OCI-LY1 (cell line): ENCODE measurements at regions not wholly inside any gene's neighbourhood (a gene's known extent, or its start where the extent isn't known, plus 50 kb on each side); places are given as distances from the start of the nearest gene placed in this dataset.

Experiments
- H2AFZ ChIP-seq: fragments of 200-600 bp; sonication (generic), shearing (Covaris generic); 2 replicates; pipeline ENCODE4 v1.6.0; 2014; ENCODE audit warnings: antibody characterized with exemption, mild to moderate bottlenecking, low read length
- H3F3A ChIP-seq: fragments of 200-600 bp; sonication (generic), shearing (Covaris generic); 2 replicates; pipeline ENCODE4 v1.6.0; 2014; ENCODE audit warnings: mild to moderate bottlenecking, antibody characterized with exemption, low read length, moderate library complexity; ENCODE audit not compliant: insufficient read depth
- H3K27ac ChIP-seq: fragments of 200-600 bp; sonication (generic); 2 replicates; pipeline ENCODE4 v1.5.1; 2014; ENCODE audit warnings: low read length, mixed run types, mild to moderate bottlenecking, low read depth; ENCODE audit not compliant: poor library complexity, severe bottlenecking
- H3K27me3 ChIP-seq: fragments of 200-600 bp; sonication (generic); 2 replicates; pipeline ENCODE4 v1.6.0; 2014; ENCODE audit warnings: antibody characterized with exemption, mild to moderate bottlenecking, low read length, moderate library complexity; ENCODE audit not compliant: insufficient read depth
- H3K36me3 ChIP-seq: fragments of 200-600 bp; sonication (generic); 2 replicates; pipeline ENCODE4 v1.6.1; 2014; ENCODE audit warnings: mild to moderate bottlenecking, antibody characterized with exemption, low read length, moderate library complexity, mixed read lengths; ENCODE audit not compliant: insufficient read depth
- H3K4me1 ChIP-seq: fragments of 200-600 bp; sonication (generic); 2 replicates; pipeline ENCODE4 v1.5.1; 2014; ENCODE audit warnings: mild to moderate bottlenecking, low read length, moderate library complexity; ENCODE audit not compliant: insufficient read depth, severe bottlenecking
- H3K4me2 ChIP-seq: fragments of 200-600 bp; sonication (generic), shearing (Covaris generic); 2 replicates; pipeline ENCODE4 v1.6.1; 2014; ENCODE audit warnings: low read length
- H3K4me3 ChIP-seq: fragments of 200-600 bp; sonication (generic); 2 replicates; pipeline ENCODE4 v1.5.1; 2014; ENCODE audit warnings: low read length, low read depth, mild to moderate bottlenecking, mixed read lengths; ENCODE audit not compliant: poor library complexity, severe bottlenecking
- H3K79me2 ChIP-seq: fragments of 200-600 bp; shearing (Covaris generic); 2 replicates; pipeline ENCODE4 v1.6.1; 2016; ENCODE audit warnings: mixed run types, low read length, mixed read lengths; ENCODE audit not compliant: insufficient read depth
- H3K9ac ChIP-seq: fragments of 200-600 bp; sonication (generic), shearing (Covaris generic); 2 replicates; pipeline ENCODE4 v1.6.1; 2014; ENCODE audit warnings: mild to moderate bottlenecking, low read length, mixed read lengths
- H3K9me2 ChIP-seq: fragments of 200-600 bp; sonication (generic), shearing (Covaris generic); 2 replicates; pipeline ENCODE4 v1.6.1; 2014; ENCODE audit warnings: low read depth, mild to moderate bottlenecking, low read length, mixed read lengths
- H3K9me3 ChIP-seq: fragments of 200-600 bp; shearing (Covaris generic); 2 replicates; pipeline ENCODE4 v1.6.1; 2014; ENCODE audit warnings: low read length, mixed read lengths
- H4K20me1 ChIP-seq: fragments of 200-600 bp; sonication (generic), shearing (Covaris generic); 2 replicates; pipeline ENCODE4 v1.6.0; 2016; ENCODE audit warnings: mild to moderate bottlenecking, low read length; ENCODE audit not compliant: insufficient read depth
- CTCF ChIP-seq: fragments of 200-600 bp; sonication (generic), shearing (Covaris generic); IDR thresholded peaks from 2 replicates; pipeline ENCODE4 v1.5.1; 2017; ENCODE audit warnings: mild to moderate bottlenecking, antibody characterized with exemption, low read length, moderate library complexity, mixed read lengths
- EZH2 ChIP-seq: fragments of 200-600 bp; sonication (generic), shearing (Covaris generic); IDR thresholded peaks from 2 replicates; pipeline ENCODE4 v1.8.0; 2017; ENCODE audit warnings: borderline replicate concordance, mixed run types, mild to moderate bottlenecking, antibody characterized with exemption, low read length, moderate library complexity, mixed read lengths

- H3K27ac ChIP-seq = no peak overlapping the region
- no peaks in the 10 kb centered on the region for H3K9me2 ChIP-seq
- no peaks in the 10 kb centered on the region for H3K27me3 ChIP-seq
- H3K79me2 ChIP-seq = no peaks in the 10 kb centered on the region
- H3K36me3 ChIP-seq = no peaks in the 10 kb centered on the region
- H3K4me3 ChIP-seq = no peak overlapping the region
- H2AFZ ChIP-seq = no peak overlapping the region
- H3K9ac ChIP-seq = no peak overlapping the region
- H4K20me1 ChIP-seq = no peaks in the 10 kb centered on the region
- H3F3A ChIP-seq = no peaks in the 10 kb centered on the region
- H3K4me1 ChIP-seq = no peaks in the 10 kb centered on the region
- TF ChIP-seq CTCF = no peak
- TF ChIP-seq EZH2 = no peak
- H3K4me2 ChIP-seq = no peak overlapping the region
- no peaks in the 10 kb centered on the region for H3K9me3 ChIP-seq
These were observed 154.6 kb upstream of the RPS6KA3 start for GRCh38 chrX:20421275-20421674.

- Histone ChIP-seq H3K36me3 (no peaks in the 10 kb centered on the region), H3K27ac (no peak overlapping the region), H3K4me2 (no peak overlapping the region), H2AFZ (no peak overlapping the region), H3K9me2 (no peaks in the 10 kb centered on the region), H3K4me1 (no peaks in the 10 kb centered on the region), H3F3A (no peaks in the 10 kb centered on the region), H3K9me3 (no peaks in the 10 kb centered on the region), H3K79me2 (no peaks in the 10 kb centered on the region), H3K27me3 (no peaks in the 10 kb centered on the region), H3K4me3 (no peak overlapping the region), H3K9ac (no peak overlapping the region), H4K20me1 (no peaks in the 10 kb centered on the region)
- no peak for TF ChIP-seq EZH2
- TF ChIP-seq CTCF = no peak
These were observed 153.3 kb upstream of the RPS6KA3 start for GRCh38 chrX:20420058-20420457.

GRCh38 chrX:20418379-20419150 lies 151.9 kb upstream of the RPS6KA3 start:
- no peaks in the 10 kb centered on the region for H3K27me3 ChIP-seq
- no peak overlapping the region for H3K4me3 ChIP-seq
- no peaks in the 10 kb centered on the region for H3F3A ChIP-seq
- no peak overlapping the region for H3K4me2 ChIP-seq
- H3K9me2 ChIP-seq = no peaks in the 10 kb centered on the region
- H2AFZ ChIP-seq = no peak overlapping the region
- no peak overlapping the region for H3K27ac ChIP-seq
- H3K4me1 ChIP-seq = no peaks in the 10 kb centered on the region
- TF ChIP-seq CTCF (no peak), EZH2 (no peak)
- no peaks in the 10 kb centered on the region for H3K36me3 ChIP-seq
- H3K79me2 ChIP-seq = no peaks in the 10 kb centered on the region
- H3K9ac ChIP-seq = no peak overlapping the region
- H4K20me1 ChIP-seq = no peaks in the 10 kb centered on the region
- H3K9me3 ChIP-seq = no peaks in the 10 kb centered on the region
